HG02870 (cell line): ENCODE measurements at regions not wholly inside any gene's neighbourhood (a gene's known extent, or its start where the extent isn't known, plus 50 kb on each side); places are given as distances from the start of the nearest gene placed in this dataset.

Source experiments
- ATAC-seq: cut with Tn5 transposase; IDR thresholded peaks from one replicate; pipeline ENCODE4 v1.9.1; 2021; ENCODE audit warnings: mild to moderate bottlenecking, moderate library complexity; ENCODE audit not compliant: unreplicated experiment

GRCh38 chr2:176535467-176536113 lies 266.3 kb downstream of the MTX2 start:
- no peak for ATAC-seq

GRCh38 chr2:176536439-176537133 lies 267.3 kb downstream of the MTX2 start:
- ATAC-seq: no peak

GRCh38 chr2:176537932-176538331 lies 268.7 kb downstream of the MTX2 start:
- no peak for ATAC-seq

GRCh38 chr2:176540995-176541394 lies 271.8 kb downstream of the MTX2 start:
- no peak for ATAC-seq

- ATAC-seq: no peak
Observed at GRCh38 chr2:176542476-176542875, 273.2 kb downstream of the MTX2 start.

- ATAC-seq: no peak
Observed at GRCh38 chr2:176544557-176544956, 275.3 kb downstream of the MTX2 start.

- no peak for ATAC-seq
Observed at GRCh38 chr2:176544991-176545956, 276.0 kb downstream of the MTX2 start.

- ATAC-seq: no peak
Observed at GRCh38 chr2:176546550-176546949, 277.3 kb downstream of the MTX2 start.

- ATAC-seq: no peak
Observed at GRCh38 chr2:176552501-176553135, 283.4 kb downstream of the MTX2 start.

- ATAC-seq: no peak
Observed at GRCh38 chr2:176553685-176554100, 284.5 kb downstream of the MTX2 start.

GRCh38 chr2:176554101-176555048 lies 285.1 kb downstream of the MTX2 start:
- no peak for ATAC-seq

GRCh38 chr2:176555112-176555511 lies 285.9 kb downstream of the MTX2 start:
- no peak for ATAC-seq

GRCh38 chr2:176555781-176556180 lies 286.5 kb downstream of the MTX2 start:
- no peak for ATAC-seq

- ATAC-seq: no peak
Observed at GRCh38 chr2:176556373-176556772, 287.1 kb downstream of the MTX2 start.

GRCh38 chr2:176557821-176558220 lies 288.6 kb downstream of the MTX2 start:
- ATAC-seq: no peak

- no peak for ATAC-seq
Observed at GRCh38 chr2:176558574-176559140, 289.4 kb downstream of the MTX2 start.

GRCh38 chr2:176560296-176560695 lies 291.1 kb downstream of the MTX2 start:
- ATAC-seq: no peak

GRCh38 chr2:176561706-176562105 lies 292.5 kb downstream of the MTX2 start:
- no peak for ATAC-seq

- ATAC-seq: no peak
Observed at GRCh38 chr2:176562359-176563078, 293.3 kb downstream of the MTX2 start.
